ENCODE measurements at regions not wholly inside any gene's neighbourhood (a gene's known extent, or its start where the extent isn't known, plus 50 kb on each side); places are given as distances from the start of the nearest gene placed in this dataset.
"Not testable (repeated sequence)": the region's sequence is repeated elsewhere in the genome, so short reads cannot be mapped to it uniquely, and the experiment has no call there.

GRCh38 chr11:71182791-71183677 lies 69.3 kb downstream of the SHANK2 start:
- DNase-seq (ENCODE audit: low read depth), result no peak

GRCh38 chr11:71181566-71181965 lies 70.8 kb downstream of the SHANK2 start:
- no peak for DNase-seq (ENCODE audit: low read depth)

GRCh38 chr11:71180694-71181470 lies 71.5 kb downstream of the SHANK2 start:
- no peak for DNase-seq (ENCODE audit: low read depth)

- DNase-seq (ENCODE audit: low read depth), result no peak
Measured at GRCh38 chr11:71179877-71180605, 72.3 kb downstream of the SHANK2 start.

GRCh38 chr11:71178076-71178475 lies 74.3 kb downstream of the SHANK2 start:
- DNase-seq (ENCODE audit: low read depth), result no peak

- no peak for DNase-seq (ENCODE audit: low read depth)
Measured at GRCh38 chr11:71176812-71177211, 75.6 kb downstream of the SHANK2 start.

- no peak for DNase-seq (ENCODE audit: low read depth)
Measured at GRCh38 chr11:71173709-71174108, 78.7 kb downstream of the SHANK2 start.

- no peak for DNase-seq (ENCODE audit: low read depth)
Measured at GRCh38 chr11:71172680-71173079, 79.7 kb downstream of the SHANK2 start.

GRCh38 chr11:71171576-71171975 lies 80.8 kb downstream of the SHANK2 start:
- DNase-seq (ENCODE audit: low read depth), result no peak

- DNase-seq (ENCODE audit: low read depth), result no peak
Measured at GRCh38 chr11:71170624-71171423, 81.6 kb downstream of the SHANK2 start.

GRCh38 chr11:71169313-71169712 lies 83.1 kb downstream of the SHANK2 start:
- DNase-seq (ENCODE audit: low read depth), result no peak

GRCh38 chr11:71167814-71168213 lies 84.6 kb downstream of the SHANK2 start:
- not testable (repeated sequence) for DNase-seq (ENCODE audit: low read depth)

- no peak for DNase-seq (ENCODE audit: low read depth)
Measured at GRCh38 chr11:71165771-71166170, 86.6 kb downstream of the SHANK2 start.

- DNase-seq (ENCODE audit: low read depth), result no peak
Measured at GRCh38 chr11:71164621-71165020, 87.8 kb downstream of the SHANK2 start.

GRCh38 chr11:71164186-71164585 lies 88.2 kb downstream of the SHANK2 start:
- no peak for DNase-seq (ENCODE audit: low read depth)

- no peak for DNase-seq (ENCODE audit: low read depth)
Measured at GRCh38 chr11:71163371-71163770, 89.0 kb downstream of the SHANK2 start.

- no peak for DNase-seq (ENCODE audit: low read depth)
Measured at GRCh38 chr11:71158936-71159335, 93.4 kb downstream of the SHANK2 start.

GRCh38 chr11:71157676-71158075 lies 94.7 kb downstream of the SHANK2 start:
- not testable (repeated sequence) for DNase-seq (ENCODE audit: low read depth)

GRCh38 chr11:71156301-71156700 lies 96.1 kb downstream of the SHANK2 start:
- no peak for DNase-seq (ENCODE audit: low read depth)

- DNase-seq (ENCODE audit: low read depth), result no peak
Measured at GRCh38 chr11:71155846-71156245, 96.5 kb downstream of the SHANK2 start.

GRCh38 chr11:71154261-71154805 lies 98.0 kb downstream of the SHANK2 start:
- DNase-seq (ENCODE audit: low read depth), result no peak
